HG02763 (cell line): ENCODE measurements at regions not wholly inside any gene's neighbourhood (a gene's known extent, or its start where the extent isn't known, plus 50 kb on each side); places are given as distances from the start of the nearest gene placed in this dataset.
"Not testable (repeated sequence)": the region's sequence is repeated elsewhere in the genome, so short reads cannot be mapped to it uniquely, and the experiment has no call there.

Experiments used
- ATAC-seq: cut with Tn5 transposase; IDR thresholded peaks from one replicate; pipeline ENCODE4 v1.9.1; 2021; ENCODE audit warnings: mild to moderate bottlenecking, moderate library complexity; ENCODE audit not compliant: unreplicated experiment

- ATAC-seq, result no peak
Measured at GRCh38 chr2:211205836-211206235, 649.4 kb downstream of the CPS1 start.

- ATAC-seq, result no peak
Measured at GRCh38 chr2:211216221-211216620, 659.8 kb downstream of the CPS1 start.

- ATAC-seq, result not testable (repeated sequence)
Measured at GRCh38 chr2:211219548-211219947, 663.1 kb downstream of the CPS1 start.

GRCh38 chr2:211225784-211226183, 669.4 kb downstream of the CPS1 start:
- ATAC-seq, result no peak

- no peak for ATAC-seq
Measured at GRCh38 chr2:211228559-211228958, 672.2 kb downstream of the CPS1 start.

GRCh38 chr2:211237586-211238275, 681.3 kb downstream of the CPS1 start:
- ATAC-seq, result no peak

GRCh38 chr2:211241891-211242290, 685.5 kb downstream of the CPS1 start:
- no peak for ATAC-seq

GRCh38 chr2:211247751-211248150, 691.4 kb downstream of the CPS1 start:
- ATAC-seq, result no peak

GRCh38 chr2:211248841-211249240, 692.4 kb downstream of the CPS1 start:
- no peak for ATAC-seq

GRCh38 chr2:211251016-211251415, 694.6 kb downstream of the CPS1 start:
- no peak for ATAC-seq

GRCh38 chr2:211258646-211259335, 702.4 kb downstream of the CPS1 start:
- ATAC-seq, result no peak

GRCh38 chr2:211259831-211260476, 703.6 kb downstream of the CPS1 start:
- no peak for ATAC-seq

- ATAC-seq, result no peak
Measured at GRCh38 chr2:211270257-211270656, 713.9 kb downstream of the CPS1 start.

GRCh38 chr2:211281430-211282073, 725.2 kb downstream of the CPS1 start:
- no peak for ATAC-seq

- ATAC-seq, result no peak
Measured at GRCh38 chr2:211302676-211303075, 746.3 kb downstream of the CPS1 start.

- ATAC-seq, result no peak
Measured at GRCh38 chr2:211306929-211307328, 750.5 kb downstream of the CPS1 start.
